ENCODE measurements at regions not wholly inside any gene's neighbourhood (a gene's known extent, or its start where the extent isn't known, plus 50 kb on each side); places are given as distances from the start of the nearest gene placed in this dataset.

GRCh38 chr10:52918714-52919305, 146.2 kb upstream of the MBL2 start:
- POLR2A ChIA-PET: no interaction called here
- no peaks in the 10 kb centered on the region; the same call in 1 of the 2 replicates for H3K27me3 ChIP-seq (ENCODE audit: control insufficient read depth, insufficient read depth, low read length)
- DNase-seq (ENCODE audit: low read depth): no peak
- TF ChIP-seq, protein P1, sequence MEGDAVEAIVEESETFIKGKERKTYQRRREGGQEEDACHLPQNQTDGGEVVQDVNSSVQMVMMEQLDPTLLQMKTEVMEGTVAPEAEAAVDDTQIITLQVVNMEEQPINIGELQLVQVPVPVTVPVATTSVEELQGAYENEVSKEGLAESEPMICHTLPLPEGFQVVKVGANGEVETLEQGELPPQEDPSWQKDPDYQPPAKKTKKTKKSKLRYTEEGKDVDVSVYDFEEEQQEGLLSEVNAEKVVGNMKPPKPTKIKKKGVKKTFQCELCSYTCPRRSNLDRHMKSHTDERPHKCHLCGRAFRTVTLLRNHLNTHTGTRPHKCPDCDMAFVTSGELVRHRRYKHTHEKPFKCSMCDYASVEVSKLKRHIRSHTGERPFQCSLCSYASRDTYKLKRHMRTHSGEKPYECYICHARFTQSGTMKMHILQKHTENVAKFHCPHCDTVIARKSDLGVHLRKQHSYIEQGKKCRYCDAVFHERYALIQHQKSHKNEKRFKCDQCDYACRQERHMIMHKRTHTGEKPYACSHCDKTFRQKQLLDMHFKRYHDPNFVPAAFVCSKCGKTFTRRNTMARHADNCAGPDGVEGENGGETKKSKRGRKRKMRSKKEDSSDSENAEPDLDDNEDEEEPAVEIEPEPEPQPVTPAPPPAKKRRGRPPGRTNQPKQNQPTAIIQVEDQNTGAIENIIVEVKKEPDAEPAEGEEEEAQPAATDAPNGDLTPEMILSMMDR (IDR thresholded peaks at IDR 0.05; ENCODE audit: insufficient read depth, low read depth, low read length): no peak
- H3K36me3 ChIP-seq (ENCODE audit: control insufficient read depth, insufficient read depth, low read length): no peaks in the 10 kb centered on the region
- CTCF ChIA-PET: no interaction called here
- no peak overlapping the region for H3K4me3 ChIP-seq (ENCODE audit: low read depth, low read length)

GRCh38 chr10:52915391-52915790, 142.8 kb upstream of the MBL2 start:
- DNase-seq (ENCODE audit: low read depth): no peak
- Histone ChIP-seq H3K4me3 (ENCODE audit: low read depth, low read length) (no peak overlapping the region), H3K36me3 (ENCODE audit: control insufficient read depth, insufficient read depth, low read length) (no peaks in the 10 kb centered on the region), H3K27me3 (ENCODE audit: control insufficient read depth, insufficient read depth, low read length) (no peaks in the 10 kb centered on the region)
- ChIA-PET POLR2A (no interaction called here), CTCF (no interaction called here)
- TF ChIP-seq, protein P1 (IDR thresholded peaks at IDR 0.05; ENCODE audit: insufficient read depth, low read depth, low read length): no peak

GRCh38 chr10:52911163-52911562, 138.6 kb upstream of the MBL2 start:
- CTCF ChIA-PET: no interaction called here
- H3K36me3 ChIP-seq (ENCODE audit: control insufficient read depth, insufficient read depth, low read length): no peaks in the 10 kb centered on the region
- TF ChIP-seq, protein P1 (IDR thresholded peaks at IDR 0.05; ENCODE audit: insufficient read depth, low read depth, low read length): no peak

GRCh38 chr10:52908478-52908877, 135.9 kb upstream of the MBL2 start:
- ChIA-PET CTCF (no interaction called here), POLR2A (no interaction called here)
- Histone ChIP-seq H3K4me3 (ENCODE audit: low read depth, low read length) (no peak overlapping the region), H3K36me3 (ENCODE audit: control insufficient read depth, insufficient read depth, low read length) (no peaks in the 10 kb centered on the region), H3K27me3 (ENCODE audit: control insufficient read depth, insufficient read depth, low read length) (no peaks in the 10 kb centered on the region)
- TF ChIP-seq, protein P1 (IDR thresholded peaks at IDR 0.05; ENCODE audit: insufficient read depth, low read depth, low read length): no peak
- no peak for DNase-seq (ENCODE audit: low read depth)

More at GRCh38 chr10:52911163-52911562, 138.6 kb upstream of the MBL2 start:
- no peak for DNase-seq (ENCODE audit: low read depth)
- no peaks in the 10 kb centered on the region for H3K27me3 ChIP-seq (ENCODE audit: control insufficient read depth, insufficient read depth, low read length)
- POLR2A ChIA-PET: no interaction called here
- H3K4me3 ChIP-seq (ENCODE audit: low read depth, low read length): no peak overlapping the region

DNA sequence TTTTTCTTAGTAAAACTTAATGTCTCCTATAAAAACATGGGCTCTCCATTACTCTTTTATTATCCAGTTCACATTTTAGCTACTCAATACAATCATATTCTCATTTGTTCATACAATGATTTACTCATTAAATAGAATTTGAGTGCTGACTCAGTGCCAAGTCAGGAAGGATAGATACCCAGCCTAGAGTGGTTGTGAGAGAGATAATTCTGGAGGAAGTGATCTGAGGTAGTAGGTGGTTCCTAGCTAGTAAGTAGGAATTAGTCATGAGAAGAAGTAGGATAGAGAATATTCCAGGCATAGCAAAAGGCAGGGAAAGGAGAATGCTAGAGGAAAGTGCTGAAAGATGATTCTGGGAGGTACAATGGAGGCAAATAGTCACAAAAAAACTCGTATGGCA, 133.5 kb upstream of the MBL2 start:
- ChIA-PET CTCF (no interaction called here), POLR2A (no interaction called here)
- H3K27me3 ChIP-seq (ENCODE audit: control insufficient read depth, insufficient read depth, low read length): no peaks in the 10 kb centered on the region
- TF ChIP-seq, protein P1 (IDR thresholded peaks at IDR 0.05; ENCODE audit: insufficient read depth, low read depth, low read length): no peak
- H3K36me3 ChIP-seq (ENCODE audit: control insufficient read depth, insufficient read depth, low read length): no peaks in the 10 kb centered on the region
- H3K4me3 ChIP-seq (ENCODE audit: low read depth, low read length): no peak overlapping the region
- DNase-seq (ENCODE audit: low read depth): no peak
